HCT116 (cell line): ENCODE measurements at regions not wholly inside any gene's neighbourhood (a gene's known extent, or its start where the extent isn't known, plus 50 kb on each side); places are given as distances from the start of the nearest gene placed in this dataset.

Experiments used
- ATAC-seq: fragments of 200-7000 bp; cut with Tn5 transposase; 2 replicates; pipeline ENCODE4 v1.9.1; 2020; ENCODE audit warnings: mild to moderate bottlenecking, moderate library complexity
- BruUV-seq: library from RNA; stranded (reverse); fragments of 400-500 nt; replicated peaks from 2 replicates; lab custom pipeline; 2021; lab: Mats Ljungman, UMichigan
- CTCF ChIA-PET: fragments of 300-600 bp; sonication (Branson Sonifier 250); formaldehyde crosslinking; loops from one replicate; lab custom pipeline; 2021; ENCODE audit warnings: antibody characterized with exemption; lab: Charles Lee
- POLR2A ChIA-PET: fragments of 300-600, 350-600 bp; sonication (Branson Sonifier 250); formaldehyde crosslinking; loops from one replicate; lab custom pipeline; 2021; ENCODE audit warnings: antibody characterized with exemption; lab: Charles Lee
- RAD21 ChIA-PET, 2 experiments: fragments of 300-600 bp; sonication (Branson Sonifier 250); formaldehyde crosslinking; loops; one replicate each; lab custom pipeline; 2023; ENCODE audit warnings: low total read pairs in 2 of 2; ENCODE audit not compliant: uncharacterized antibody in 2 of 2, unreplicated experiment in 2 of 2, low non-redundant PET in 1 of 2; lab: Charles Lee
- DNase-seq: peaks from one replicate; pipeline ENCODE4 v3.0.0-alpha.2; 2010; ENCODE audit warnings: low read depth, low spot score
- H2AFZ ChIP-seq: fragments of 200-600 bp; shearing (Covaris generic), sonication (generic); 2 replicates; pipeline ENCODE4 v1.6.1; 2017; ENCODE audit warnings: low read depth, mixed run types, mixed read lengths, antibody characterized with exemption, low read length; ENCODE audit not compliant: poor library complexity, severe bottlenecking
- H3K27ac ChIP-seq: 2 replicates; pipeline ENCODE4 v1.5.1; 2012; ENCODE audit warnings: low read depth, low read length
- H3K27me3 ChIP-seq: fragments of 200-600 bp; sonication (generic); 2 replicates; pipeline ENCODE4 v1.6.1; 2016; ENCODE audit warnings: mixed run types, low read length, mixed read lengths; ENCODE audit not compliant: insufficient read depth
- H3K36me3 ChIP-seq, 2 experiments: fragments of 200-500 bp in 1 of 2; fragments of 200-600 bp in 1 of 2; sonication (Bioruptor generic) in 1 of 2; sonication (generic) in 1 of 2; 2 replicates each; pipeline versions ENCODE4 v1.5.1 to v1.6.1; 2014 to 2016; ENCODE audit warnings: low read length in 2 of 2, inconsistent platforms in 1 of 2, mixed read lengths in 1 of 2, mixed run types in 1 of 2; ENCODE audit not compliant: insufficient read depth in 2 of 2, control insufficient read depth in 1 of 2
- H3K4me1 ChIP-seq, 2 experiments: fragments of 200-600 bp in 1 of 2; sonication (generic) in 1 of 2; 2 replicates each; pipeline versions ENCODE4 v1.5.1 to v1.6.1; 2012 to 2017; ENCODE audit warnings: low read length in 2 of 2, inconsistent platforms in 1 of 2, mild to moderate bottlenecking in 1 of 2, mixed read lengths in 1 of 2, mixed run types in 1 of 2, moderate library complexity in 1 of 2; ENCODE audit not compliant: insufficient read depth in 2 of 2, control insufficient read depth in 1 of 2
- H3K4me2 ChIP-seq: fragments of 200-600 bp; sonication (generic); 2 replicates; pipeline ENCODE4 v1.6.1; 2017; ENCODE audit warnings: mixed run types, low read length, mixed read lengths
- H3K4me3 ChIP-seq, 2 experiments: fragments of 200-600 bp in 1 of 2; sonication (generic) in 1 of 2; replicated peaks in 1 of 2; 2 replicates each; pipeline ENCODE4 v1.5.1; 2011 to 2016; ENCODE audit warnings: low read length in 2 of 2, control low read depth in 1 of 2, low read depth in 1 of 2, mild to moderate bottlenecking in 1 of 2, mixed read lengths in 1 of 2, mixed run types in 1 of 2
- H3K79me2 ChIP-seq: fragments of 200-600 bp; sonication (generic); 2 replicates; pipeline ENCODE4 v1.6.1; 2017; ENCODE audit warnings: mild to moderate bottlenecking, mixed run types, low read length, moderate library complexity, mixed read lengths; ENCODE audit not compliant: insufficient read depth
- H3K9ac ChIP-seq: fragments of 200-600 bp; sonication (generic); 2 replicates; pipeline ENCODE4 v1.6.1; 2016; ENCODE audit warnings: low read length, mixed read lengths
- H3K9me2 ChIP-seq: fragments of 200-600 bp; sonication (generic), shearing (Covaris generic); 2 replicates; pipeline ENCODE4 v1.6.1; 2017; ENCODE audit warnings: mixed run types, mild to moderate bottlenecking, moderate library complexity; ENCODE audit not compliant: insufficient read depth
- H3K9me3 ChIP-seq, 2 experiments: fragments of 200-500 bp in 1 of 2; fragments of 200-600 bp in 1 of 2; sonication (Bioruptor generic) in 1 of 2; sonication (generic) in 1 of 2; 2 replicates each; pipeline ENCODE4 v1.6.1; 2014 to 2017; ENCODE audit warnings: low read length in 2 of 2, mixed read lengths in 2 of 2, inconsistent platforms in 1 of 2, low read depth in 1 of 2, mild to moderate bottlenecking in 1 of 2, mixed run types in 1 of 2, moderate library complexity in 1 of 2; ENCODE audit not compliant: control insufficient read depth in 1 of 2, insufficient read depth in 1 of 2
- H4K20me1 ChIP-seq: fragments of 200-600 bp; sonication (generic), shearing (Covaris generic); 2 replicates; pipeline ENCODE4 v1.6.1; 2017; ENCODE audit warnings: mixed run types, mild to moderate bottlenecking, moderate library complexity; ENCODE audit not compliant: insufficient read depth
- CBX3 ChIP-seq: IDR thresholded peaks from 2 replicates; pipeline ENCODE4 v1.6.1; 2012; ENCODE audit warnings: low read depth
- EGR1 ChIP-seq: IDR thresholded peaks from 2 replicates; pipeline ENCODE4 v1.6.1; 2012; ENCODE audit warnings: low read depth
- EZH2 ChIP-seq: fragments of 200-600 bp; sonication (generic); IDR thresholded peaks from 2 replicates; pipeline ENCODE4 v1.6.1; 2017; ENCODE audit warnings: antibody characterized with exemption, mixed run types
- SIN3A ChIP-seq: IDR thresholded peaks from 2 replicates; pipeline ENCODE4 v1.6.1; 2012; ENCODE audit warnings: low read depth
- SP1 ChIP-seq: IDR thresholded peaks from 2 replicates; pipeline ENCODE4 v1.6.1; 2012; ENCODE audit warnings: low read depth
- SRF ChIP-seq: IDR thresholded peaks from 2 replicates; pipeline ENCODE4 v1.6.1; 2012; ENCODE audit warnings: low read depth
- TCF7L2 ChIP-seq: IDR thresholded peaks from 2 replicates; pipeline ENCODE4 v1.7.0; 2011; ENCODE audit warnings: borderline replicate concordance, inconsistent platforms; ENCODE audit not compliant: insufficient read depth, insufficient read length; ENCODE audit errors: extremely low read depth
- YY1 ChIP-seq: IDR thresholded peaks from 2 replicates; pipeline ENCODE4 v1.6.1; 2011; ENCODE audit warnings: low read length, low read depth, moderate library complexity, mild to moderate bottlenecking; ENCODE audit not compliant: insufficient replicate concordance; ENCODE audit errors: extremely low read depth
- ZFX ChIP-seq: fragments of 450-650 bp; IDR thresholded peaks from 2 replicates; pipeline ENCODE4 v1.6.1; 2017
- intact Hi-C: fragments of 100-400 bp; cut with micrococcal nuclease; formaldehyde crosslinking; loops from 2 replicates; pipeline ENCODE4 v1.10.0; 2022
- TF ChIP-seq, protein P1 (sequence below), 3 experiments: fragments of 200-600 bp in 1 of 3; sonication (generic) in 1 of 3; IDR thresholded peaks in 2 of 3; conservative IDR thresholded peaks in 1 of 3; 2 replicates each; pipeline ENCODE4 v1.5.1; 2012 to 2017; ENCODE audit warnings: low read depth in 2 of 3, low read length in 2 of 3, antibody characterized with exemption in 1 of 3, borderline replicate concordance in 1 of 3, control low read depth in 1 of 3, mild to moderate bottlenecking in 1 of 3, mixed read lengths in 1 of 3, mixed run types in 1 of 3, moderate library complexity in 1 of 3; ENCODE audit not compliant: insufficient read depth in 1 of 3
- TF ChIP-seq, protein P2 (sequence below): IDR thresholded peaks from 2 replicates; pipeline ENCODE4 v1.6.1; 2012

DNA sequence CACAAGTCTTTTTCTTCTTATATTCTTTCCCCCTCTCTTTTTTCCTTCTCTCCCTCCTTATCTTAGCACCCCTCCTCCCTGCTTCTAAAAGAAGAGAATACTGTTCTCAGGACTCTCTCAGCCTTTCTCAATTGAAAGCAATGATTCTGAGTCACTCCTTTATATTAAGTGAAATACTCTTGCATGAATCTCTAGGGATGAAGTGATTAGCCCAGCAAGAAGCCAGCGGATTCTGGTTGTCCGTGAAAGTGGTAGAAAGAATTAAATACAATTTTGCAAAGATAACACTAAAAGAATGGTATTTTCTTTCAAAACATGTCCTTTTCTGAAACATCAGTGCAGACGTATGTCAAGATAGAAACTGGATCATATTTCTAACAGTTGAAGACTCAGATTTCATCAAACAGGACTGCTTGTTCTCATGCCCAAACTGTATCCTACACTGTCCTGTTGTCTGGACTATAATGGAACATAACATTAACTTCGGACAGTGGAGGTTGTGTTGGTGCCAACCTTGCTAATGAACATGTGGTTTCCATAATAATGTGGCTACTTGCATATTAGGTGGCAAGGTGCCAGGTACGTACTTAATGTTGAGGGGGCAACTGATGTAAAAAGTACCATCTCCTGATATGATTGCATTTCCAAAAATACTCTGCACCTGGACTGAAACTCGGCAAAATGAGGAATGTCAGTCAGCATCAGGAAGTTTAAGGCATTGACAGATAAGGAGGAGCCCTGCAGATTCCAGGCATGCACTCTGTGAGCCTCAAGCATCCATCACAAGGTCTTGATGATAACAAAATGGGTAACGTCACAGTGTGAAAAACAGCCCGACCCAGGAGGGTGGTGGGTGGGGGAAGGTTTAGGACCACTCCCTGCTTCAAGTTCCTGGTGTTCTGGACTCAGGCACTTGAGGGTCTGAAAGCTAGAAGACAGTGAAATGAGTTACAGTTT, 357.2 kb downstream of the DLEU7 start:
- ChIA-PET POLR2A (no interaction called here), RAD21 (no interaction called here), CTCF (no interaction called here)
- H3K9me2 ChIP-seq = no peaks in the 10 kb centered on the region
- no TSS peak for BruUV-seq
- no peak overlapping the region for H3K4me2 ChIP-seq
- no peaks in the 10 kb centered on the region for H3K9me3 ChIP-seq
- DNase-seq (no peak), ATAC-seq (no peak)
- H4K20me1 ChIP-seq = no peaks in the 10 kb centered on the region
- H3K27ac ChIP-seq = no peak overlapping the region
- no peaks in the 10 kb centered on the region for H3K27me3 ChIP-seq
- intact Hi-C loops = no loop called here
- TF ChIP-seq CBX3 (no peak), SRF (no peak), EZH2 (no peak), EGR1 (no peak), YY1 (no peak), SIN3A (no peak), SP1 (no peak), TCF7L2 (no peak), ZFX (no peak)
- TF ChIP-seq, protein P1, sequence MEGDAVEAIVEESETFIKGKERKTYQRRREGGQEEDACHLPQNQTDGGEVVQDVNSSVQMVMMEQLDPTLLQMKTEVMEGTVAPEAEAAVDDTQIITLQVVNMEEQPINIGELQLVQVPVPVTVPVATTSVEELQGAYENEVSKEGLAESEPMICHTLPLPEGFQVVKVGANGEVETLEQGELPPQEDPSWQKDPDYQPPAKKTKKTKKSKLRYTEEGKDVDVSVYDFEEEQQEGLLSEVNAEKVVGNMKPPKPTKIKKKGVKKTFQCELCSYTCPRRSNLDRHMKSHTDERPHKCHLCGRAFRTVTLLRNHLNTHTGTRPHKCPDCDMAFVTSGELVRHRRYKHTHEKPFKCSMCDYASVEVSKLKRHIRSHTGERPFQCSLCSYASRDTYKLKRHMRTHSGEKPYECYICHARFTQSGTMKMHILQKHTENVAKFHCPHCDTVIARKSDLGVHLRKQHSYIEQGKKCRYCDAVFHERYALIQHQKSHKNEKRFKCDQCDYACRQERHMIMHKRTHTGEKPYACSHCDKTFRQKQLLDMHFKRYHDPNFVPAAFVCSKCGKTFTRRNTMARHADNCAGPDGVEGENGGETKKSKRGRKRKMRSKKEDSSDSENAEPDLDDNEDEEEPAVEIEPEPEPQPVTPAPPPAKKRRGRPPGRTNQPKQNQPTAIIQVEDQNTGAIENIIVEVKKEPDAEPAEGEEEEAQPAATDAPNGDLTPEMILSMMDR (IDR thresholded peaks at IDR 0.05 in 2 of 3, conservative IDR thresholded peaks at IDR 0.05 in 1 of 3; ENCODE audit: borderline replicate concordance in 1 of 3, insufficient read depth in 1 of 3, low read depth in 2 of 3, low read length in 2 of 3) = no peak
- TF ChIP-seq, protein P2, sequence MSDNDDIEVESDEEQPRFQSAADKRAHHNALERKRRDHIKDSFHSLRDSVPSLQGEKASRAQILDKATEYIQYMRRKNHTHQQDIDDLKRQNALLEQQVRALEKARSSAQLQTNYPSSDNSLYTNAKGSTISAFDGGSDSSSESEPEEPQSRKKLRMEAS = no peak
- no peak overlapping the region for H3K4me3 ChIP-seq
- no peaks in the 10 kb centered on the region for H3K36me3 ChIP-seq
- H3K4me1 ChIP-seq = no peaks in the 10 kb centered on the region
- H2AFZ ChIP-seq = no peak overlapping the region
- H3K79me2 ChIP-seq = no peaks in the 10 kb centered on the region
- H3K9ac ChIP-seq = no peak overlapping the region
